ENCODE measurements at regions not wholly inside any gene's neighbourhood (a gene's known extent, or its start where the extent isn't known, plus 50 kb on each side); places are given as distances from the start of the nearest gene placed in this dataset.
"Not testable (repeated sequence)": the region's sequence is repeated elsewhere in the genome, so short reads cannot be mapped to it uniquely, and the experiment has no call there.

- no peak for FAIRE-seq
These were observed 274.1 kb downstream of the REEP3 start for GRCh38 chr10:63795094-63795860.

- FAIRE-seq = no peak
These were observed 277.6 kb downstream of the REEP3 start for GRCh38 chr10:63798599-63799498.

- no peak for FAIRE-seq
These were observed 278.5 kb downstream of the REEP3 start for GRCh38 chr10:63799521-63800300.

GRCh38 chr10:63801166-63801565 is 280.0 kb downstream of the REEP3 start:
- no peak for FAIRE-seq

GRCh38 chr10:63806330-63806729 is 285.1 kb downstream of the REEP3 start:
- FAIRE-seq = no peak

GRCh38 chr10:63812501-63812900 is 291.3 kb downstream of the REEP3 start:
- FAIRE-seq = no peak

- no peak for FAIRE-seq
These were observed 298.6 kb downstream of the REEP3 start for GRCh38 chr10:63819753-63820329.

GRCh38 chr10:63822496-63822895 is 301.3 kb downstream of the REEP3 start:
- FAIRE-seq = no peak

GRCh38 chr10:63825111-63825510 is 303.9 kb downstream of the REEP3 start:
- no peak for FAIRE-seq

- FAIRE-seq = no peak
These were observed 304.6 kb downstream of the REEP3 start for GRCh38 chr10:63825766-63826165.

GRCh38 chr10:63827018-63827417 is 305.8 kb downstream of the REEP3 start:
- not testable (repeated sequence) for FAIRE-seq

- FAIRE-seq = no peak
These were observed 307.8 kb downstream of the REEP3 start for GRCh38 chr10:63829020-63829419.

- no peak for FAIRE-seq
These were observed 308.5 kb downstream of the REEP3 start for GRCh38 chr10:63829573-63830149.

- no peak for FAIRE-seq
These were observed 311.5 kb downstream of the REEP3 start for GRCh38 chr10:63832686-63833085.

- FAIRE-seq = no peak
These were observed 312.3 kb downstream of the REEP3 start for GRCh38 chr10:63833411-63834060.

GRCh38 chr10:63836666-63837442 is 315.7 kb downstream of the REEP3 start:
- no peak for FAIRE-seq

GRCh38 chr10:63841761-63842160 is 320.6 kb downstream of the REEP3 start:
- no peak for FAIRE-seq

- FAIRE-seq = no peak
These were observed 321.9 kb downstream of the REEP3 start for GRCh38 chr10:63843107-63843506.

- FAIRE-seq = not testable (repeated sequence)
These were observed 327.7 kb downstream of the REEP3 start for GRCh38 chr10:63848871-63849270.

- no peak for FAIRE-seq
These were observed 341.7 kb downstream of the REEP3 start for GRCh38 chr10:63862860-63863259.

GRCh38 chr10:63865210-63865609 is 344.0 kb downstream of the REEP3 start:
- no peak for FAIRE-seq

Data from colon (tissue), 2 donors.